HG03039 (cell line): ENCODE measurements at regions not wholly inside any gene's neighbourhood (a gene's known extent, or its start where the extent isn't known, plus 50 kb on each side); places are given as distances from the start of the nearest gene placed in this dataset.

Source experiments
- ATAC-seq: cut with Tn5 transposase; IDR thresholded peaks from one replicate; pipeline ENCODE4 v1.9.1; 2021; ENCODE audit warnings: mild to moderate bottlenecking, moderate library complexity; ENCODE audit not compliant: unreplicated experiment

GRCh38 chr4:37740546-37740945 is 54.4 kb upstream of the RELL1 start:
- no peak for ATAC-seq

DNA sequence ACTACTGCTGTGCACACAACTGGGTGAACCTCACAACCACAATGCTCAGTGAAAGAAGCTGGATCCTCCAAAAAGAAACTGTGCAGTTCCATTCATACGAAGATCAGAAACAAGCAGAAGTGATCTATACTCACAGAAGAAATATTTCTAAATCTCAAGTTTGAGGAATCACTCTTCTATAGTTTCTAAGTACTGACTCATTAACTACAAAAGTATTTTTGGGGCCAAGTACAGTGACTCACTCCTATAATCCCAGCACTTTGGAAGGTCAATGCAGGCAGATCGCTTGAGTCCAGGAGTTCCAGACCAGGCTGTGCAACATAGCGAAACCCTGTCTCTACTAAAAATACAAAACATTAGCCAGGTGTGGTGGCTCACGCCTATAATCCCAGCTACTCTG is 51.3 kb upstream of the RELL1 start:
- ATAC-seq = no peak
